GM10266 (cell line): ENCODE measurements at regions not wholly inside any gene's neighbourhood (a gene's known extent, or its start where the extent isn't known, plus 50 kb on each side); places are given as distances from the start of the nearest gene placed in this dataset.
A peak's percentile ranks its signal among the peaks of the same experiment; 100 is the strongest.

Experiments used
- DNase-seq: peaks from one replicate; pipeline ENCODE4 v3.0.0; 2012; ENCODE audit errors: extremely low spot score
- TF ChIP-seq, protein P1 (sequence below): IDR thresholded peaks from 2 replicates; pipeline ENCODE4 v1.5.1; 2012; ENCODE audit warnings: mild to moderate bottlenecking, low read depth; ENCODE audit not compliant: control insufficient read depth, insufficient read depth; ENCODE audit errors: missing control alignments

DNA sequence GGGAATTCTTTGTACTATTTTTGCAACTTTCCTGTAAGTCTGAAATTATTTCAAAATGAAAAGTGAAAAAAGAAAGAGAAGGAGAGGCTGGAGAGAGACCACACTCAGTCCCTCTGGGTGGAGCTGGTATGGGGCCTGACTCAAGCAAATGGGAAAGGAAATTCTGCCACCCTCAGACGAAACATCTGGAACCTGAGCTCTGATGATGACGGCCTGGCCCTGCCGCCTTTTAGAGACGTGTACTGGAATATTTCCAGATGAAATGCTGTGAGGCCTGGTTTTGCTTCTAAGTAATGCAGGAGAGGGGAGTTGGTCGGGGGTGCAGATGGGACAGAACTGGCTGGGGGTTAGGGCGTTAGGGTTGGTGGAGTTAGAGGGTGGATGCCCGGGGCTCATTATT lies 57.4 kb upstream of the GLI2 start:
- no peak for DNase-seq
- TF ChIP-seq, protein P1, sequence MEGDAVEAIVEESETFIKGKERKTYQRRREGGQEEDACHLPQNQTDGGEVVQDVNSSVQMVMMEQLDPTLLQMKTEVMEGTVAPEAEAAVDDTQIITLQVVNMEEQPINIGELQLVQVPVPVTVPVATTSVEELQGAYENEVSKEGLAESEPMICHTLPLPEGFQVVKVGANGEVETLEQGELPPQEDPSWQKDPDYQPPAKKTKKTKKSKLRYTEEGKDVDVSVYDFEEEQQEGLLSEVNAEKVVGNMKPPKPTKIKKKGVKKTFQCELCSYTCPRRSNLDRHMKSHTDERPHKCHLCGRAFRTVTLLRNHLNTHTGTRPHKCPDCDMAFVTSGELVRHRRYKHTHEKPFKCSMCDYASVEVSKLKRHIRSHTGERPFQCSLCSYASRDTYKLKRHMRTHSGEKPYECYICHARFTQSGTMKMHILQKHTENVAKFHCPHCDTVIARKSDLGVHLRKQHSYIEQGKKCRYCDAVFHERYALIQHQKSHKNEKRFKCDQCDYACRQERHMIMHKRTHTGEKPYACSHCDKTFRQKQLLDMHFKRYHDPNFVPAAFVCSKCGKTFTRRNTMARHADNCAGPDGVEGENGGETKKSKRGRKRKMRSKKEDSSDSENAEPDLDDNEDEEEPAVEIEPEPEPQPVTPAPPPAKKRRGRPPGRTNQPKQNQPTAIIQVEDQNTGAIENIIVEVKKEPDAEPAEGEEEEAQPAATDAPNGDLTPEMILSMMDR = no peak

DNA sequence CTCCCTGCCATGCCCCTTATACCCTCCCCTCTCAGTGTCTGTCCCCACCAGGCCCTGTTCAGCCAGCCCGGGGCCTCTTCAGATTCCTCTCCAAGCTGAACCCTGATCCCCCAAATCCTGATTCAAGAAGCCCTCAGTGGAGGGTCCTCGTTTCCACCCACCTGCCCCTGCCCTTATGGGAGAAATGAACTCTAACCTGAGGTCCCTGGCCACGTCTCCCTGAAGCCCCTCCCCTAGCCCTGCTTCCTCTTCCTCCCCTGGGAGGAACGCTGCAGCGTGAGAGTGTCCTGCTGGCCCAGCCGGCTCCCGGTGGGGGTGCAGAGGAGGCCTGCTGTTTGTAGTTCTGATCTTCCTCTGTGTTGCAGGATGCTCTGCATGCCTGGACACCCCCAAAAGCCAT lies 56.7 kb upstream of the GLI2 start:
- TF ChIP-seq, protein P1 = no peak
- no peak for DNase-seq

DNA sequence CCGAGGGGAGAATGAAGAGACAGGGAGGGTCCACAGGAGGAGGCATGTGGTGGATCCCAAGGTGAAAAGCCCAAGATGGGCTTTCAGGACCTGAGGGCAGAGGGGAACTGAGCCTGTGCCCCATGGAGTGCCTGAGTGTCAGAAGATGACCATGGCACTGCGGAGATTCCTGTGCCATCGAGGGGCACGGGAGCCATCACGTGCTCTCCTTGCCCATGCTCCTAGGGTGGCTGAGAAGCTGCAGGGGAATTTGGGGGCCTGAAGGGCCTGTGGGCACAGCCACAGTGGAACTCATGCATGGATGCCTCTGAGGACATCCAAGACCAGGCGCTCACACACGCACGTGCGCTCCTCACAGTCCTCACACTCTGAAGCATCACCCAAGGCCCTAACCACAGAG lies 56.1 kb upstream of the GLI2 start:
- DNase-seq = no peak

DNA sequence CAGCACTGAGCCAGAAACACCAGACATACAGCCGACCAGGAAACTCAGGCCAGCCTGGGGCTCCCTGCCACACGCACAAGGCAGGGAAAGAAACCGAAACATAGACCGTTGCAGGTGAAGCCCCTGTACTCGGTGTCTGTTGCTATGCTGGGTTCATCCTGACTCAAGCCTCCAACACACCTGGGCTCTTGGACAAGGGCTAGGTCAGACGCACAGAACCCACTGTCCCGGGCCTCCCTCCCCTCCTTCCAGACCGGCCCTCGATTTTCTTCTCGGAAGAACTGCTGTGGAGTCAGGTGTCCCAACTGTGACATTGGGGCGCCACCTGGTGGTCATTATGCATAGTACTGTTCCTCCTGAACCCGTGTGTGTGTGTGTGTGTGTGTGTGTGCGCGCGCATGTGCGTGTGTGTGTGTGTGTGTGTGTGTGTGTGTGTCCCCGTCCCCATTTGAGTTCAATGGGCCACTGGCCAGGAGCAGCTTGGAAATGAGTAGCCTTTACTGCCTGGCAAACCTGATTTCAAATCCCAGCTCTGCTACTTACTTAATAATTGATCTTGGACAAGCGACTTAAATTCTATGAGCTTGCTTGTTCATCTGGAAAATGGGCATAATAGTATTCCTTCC lies 55.4 kb upstream of the GLI2 start:
- peak; percentile 76 for DNase-seq
- TF ChIP-seq, protein P1 = peak; percentile 74

More for the DNA sequence above, 56.1 kb upstream of the GLI2 start:
- TF ChIP-seq, protein P1 = no peak

DNA sequence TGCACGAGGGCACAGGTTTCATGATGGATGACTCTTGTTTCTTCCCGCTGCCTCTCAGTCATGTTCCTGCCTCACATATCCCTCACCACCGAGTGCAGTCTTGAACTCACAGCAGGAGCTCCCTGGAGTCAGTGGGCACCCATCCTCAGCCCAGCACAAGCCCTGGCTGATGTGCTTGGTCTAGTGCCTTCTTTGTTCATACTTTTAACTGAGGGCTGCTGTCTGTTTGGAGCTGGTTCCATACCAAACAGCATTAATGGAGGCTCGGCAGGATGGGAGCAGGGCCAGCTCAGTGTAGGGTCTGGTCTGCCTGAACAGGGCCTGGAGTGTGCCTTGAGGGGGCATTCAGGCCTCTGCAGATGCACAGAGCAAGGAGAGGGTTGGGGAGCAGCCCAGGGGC lies 54.5 kb upstream of the GLI2 start:
- DNase-seq = no peak
- TF ChIP-seq, protein P1 = no peak

DNA sequence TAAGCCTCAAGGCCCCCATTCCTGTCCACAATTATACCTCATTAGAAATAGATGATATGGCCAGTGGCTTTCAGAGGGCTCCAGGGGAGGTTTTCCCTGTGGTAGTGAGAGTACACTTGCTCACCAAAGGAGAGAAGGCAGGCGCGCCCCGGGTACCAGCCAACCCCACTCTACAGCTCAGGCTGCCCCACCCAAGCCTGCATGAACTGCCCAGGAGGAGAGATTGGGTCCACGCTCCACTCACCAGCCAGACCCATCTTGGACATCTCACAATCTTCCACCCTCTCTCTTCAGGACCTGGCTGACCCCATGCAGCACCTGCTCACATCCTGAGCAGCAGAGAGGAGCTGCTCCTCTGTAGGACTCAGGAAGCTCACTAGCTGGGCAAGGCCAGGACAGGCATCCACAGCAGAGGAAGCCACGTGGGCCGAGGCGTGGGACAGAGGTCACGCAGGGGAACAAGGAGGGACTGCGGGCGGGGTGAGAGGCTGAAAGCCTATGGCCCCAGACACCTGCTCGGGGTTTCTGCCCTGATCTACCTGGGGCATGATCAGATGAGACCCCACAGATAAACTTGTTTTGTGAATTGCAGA lies 53.9 kb upstream of the GLI2 start:
- TF ChIP-seq, protein P1 = no peak
- no peak for DNase-seq

DNA sequence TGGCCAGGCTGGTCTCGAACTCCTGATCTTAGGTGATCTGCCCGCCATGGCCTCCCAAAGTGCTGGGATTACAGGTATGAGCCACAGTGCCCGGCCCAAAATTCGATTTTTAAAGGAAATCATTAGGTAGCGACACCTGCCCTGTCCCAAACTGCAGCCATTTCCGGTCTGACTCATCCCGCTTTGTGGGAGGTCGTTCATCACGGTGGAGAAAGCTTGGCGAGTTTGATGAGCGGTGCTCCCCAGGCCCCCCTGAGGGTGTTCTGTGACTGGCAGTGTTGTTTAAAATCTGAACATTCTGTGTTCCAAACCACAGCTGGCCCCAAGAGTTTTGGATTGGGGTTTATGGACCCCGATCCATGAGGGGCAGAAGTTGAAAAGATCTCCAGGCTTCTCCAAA lies 53.0 kb upstream of the GLI2 start:
- TF ChIP-seq, protein P1 = no peak
- DNase-seq = no peak
